ENCODE measurements at regions not wholly inside any gene's neighbourhood (a gene's known extent, or its start where the extent isn't known, plus 50 kb on each side); places are given as distances from the start of the nearest gene placed in this dataset.

GRCh38 chr10:52440612-52441285 lies 126.7 kb downstream of the DKK1 start:
- no peak for ATAC-seq
- no peak for DNase-seq

DNA sequence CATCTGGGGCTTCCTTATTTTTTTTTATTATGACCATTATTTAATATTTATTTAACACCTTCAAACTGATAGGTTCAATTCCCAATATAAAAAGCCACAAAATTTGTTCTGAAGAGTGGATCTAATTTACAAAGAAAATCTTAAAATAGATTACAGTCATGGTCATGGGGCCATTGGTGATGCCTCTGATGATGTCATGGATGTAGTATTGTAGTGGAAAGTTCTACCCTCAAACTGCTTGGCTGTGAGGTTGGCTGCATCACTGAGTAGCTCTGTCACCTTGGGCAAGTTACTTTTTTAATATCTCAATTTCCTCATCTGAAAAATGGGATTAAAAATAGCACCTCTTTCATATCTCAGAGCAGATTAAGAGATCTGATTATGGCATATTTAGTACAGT lies 128.5 kb downstream of the DKK1 start:
- DNase-seq: no peak
- no peak for ATAC-seq

DNA sequence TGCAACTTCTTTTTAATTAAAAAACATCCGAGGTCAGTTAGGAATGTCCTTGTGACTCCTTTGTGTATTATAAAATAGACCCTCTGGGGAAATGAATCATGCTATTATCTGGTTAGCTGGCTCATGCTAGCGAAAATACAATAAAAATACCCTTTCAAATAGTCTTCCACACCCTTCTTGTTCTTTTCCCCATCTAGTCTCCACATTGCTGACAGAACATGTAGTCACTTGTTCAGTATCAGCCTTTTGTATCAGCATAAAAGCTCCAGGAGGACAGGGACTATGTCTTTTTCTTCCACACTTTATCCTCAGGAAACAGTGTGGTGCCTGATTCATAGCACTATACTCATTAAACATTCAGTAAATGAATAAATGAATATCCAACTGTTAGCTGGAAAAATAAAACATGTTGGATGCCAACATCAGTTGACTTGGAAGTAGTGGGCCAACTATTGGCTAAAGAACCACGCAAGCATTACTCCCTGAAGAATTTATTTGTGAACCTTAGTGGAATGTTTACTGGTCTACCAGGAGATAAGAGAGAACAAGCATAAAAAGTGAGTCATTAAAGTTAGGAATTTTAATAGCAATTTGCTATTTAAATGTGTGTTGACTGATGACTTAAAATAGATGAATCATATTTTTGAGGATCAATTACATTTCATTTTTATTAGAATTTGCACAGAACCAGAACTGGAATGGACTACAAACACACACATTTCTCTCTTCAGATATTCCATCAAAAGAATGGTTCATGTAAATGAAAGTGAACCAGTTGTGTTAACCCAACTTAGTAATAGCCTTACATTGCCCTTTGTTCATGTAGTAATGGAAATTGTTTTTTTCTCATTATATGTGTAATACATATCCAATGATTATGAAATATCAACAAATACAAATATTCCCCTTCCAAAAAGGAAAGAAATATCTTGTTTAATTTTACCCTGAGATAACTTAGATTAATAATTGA lies 129.6 kb downstream of the DKK1 start:
- DNase-seq (no peak), ATAC-seq (no peak)

DNA sequence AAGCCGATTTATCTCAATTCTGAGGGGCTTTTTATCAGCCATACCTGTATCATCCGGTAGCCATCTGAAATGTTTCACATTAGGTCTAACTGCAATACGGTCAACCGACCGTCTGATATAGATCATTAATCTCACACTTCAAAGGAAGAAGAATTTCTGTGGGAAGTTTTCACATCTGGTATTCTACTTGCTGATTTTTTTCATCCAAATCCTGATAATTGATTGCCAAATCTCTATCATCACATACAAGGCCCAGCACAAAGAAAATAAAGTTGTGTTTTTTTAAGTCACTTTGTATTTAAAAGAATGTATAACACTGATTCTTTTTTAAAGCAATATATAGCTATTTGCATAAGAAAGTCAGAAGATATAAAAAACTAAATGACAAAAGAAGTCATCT lies 132.3 kb downstream of the DKK1 start:
- ATAC-seq (no peak), DNase-seq (no peak)

- DNase-seq (no peak), ATAC-seq (no peak)
Observed at GRCh38 chr10:52447931-52448353, 133.9 kb downstream of the DKK1 start.

GRCh38 chr10:52450762-52451291 lies 136.7 kb downstream of the DKK1 start:
- ATAC-seq: no peak
- no peak for DNase-seq

DNA sequence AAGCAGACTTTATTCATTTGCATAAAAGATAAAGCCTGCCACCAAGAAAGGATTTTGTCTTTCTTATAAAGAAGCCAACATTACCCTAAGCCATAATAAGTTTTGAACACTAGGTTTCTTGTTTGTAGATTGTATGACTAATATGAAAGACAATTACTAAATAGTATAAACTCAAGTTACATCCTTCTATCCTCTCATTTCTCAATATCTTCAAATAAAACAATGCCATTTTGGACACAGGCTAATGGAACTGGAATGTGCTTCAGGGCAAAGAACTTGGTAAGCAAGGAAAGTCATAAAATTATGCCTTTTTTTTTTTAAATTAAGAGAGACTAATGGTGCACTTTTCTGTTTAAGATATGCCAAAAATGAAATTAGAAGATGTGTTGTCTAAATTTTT lies 137.7 kb downstream of the DKK1 start:
- no peak for DNase-seq

GRCh38 chr10:52452600-52453493 lies 138.8 kb downstream of the DKK1 start:
- ATAC-seq: no peak
- no peak for DNase-seq

More for the DNA sequence above, 137.7 kb downstream of the DKK1 start:
- no peak for ATAC-seq

DNA sequence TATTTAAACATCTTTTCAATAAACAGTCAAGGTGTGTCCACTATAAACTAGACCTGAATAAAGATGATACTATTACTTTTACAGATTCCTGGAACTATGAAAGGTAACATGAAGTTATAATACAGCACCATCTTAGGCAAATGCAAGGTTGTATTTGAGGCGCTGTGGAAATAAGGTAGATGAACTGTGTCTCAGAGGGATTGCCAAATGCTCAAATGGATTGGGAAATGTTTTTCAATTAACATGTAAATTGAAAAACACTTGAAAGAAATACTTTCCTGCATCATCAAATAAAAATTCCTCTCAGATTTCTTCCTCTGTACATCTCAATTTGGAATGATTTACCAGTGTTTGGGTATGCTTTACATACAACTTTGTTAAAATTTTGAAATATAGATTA lies 139.4 kb downstream of the DKK1 start:
- no peak for DNase-seq
- no peak for ATAC-seq

DNA sequence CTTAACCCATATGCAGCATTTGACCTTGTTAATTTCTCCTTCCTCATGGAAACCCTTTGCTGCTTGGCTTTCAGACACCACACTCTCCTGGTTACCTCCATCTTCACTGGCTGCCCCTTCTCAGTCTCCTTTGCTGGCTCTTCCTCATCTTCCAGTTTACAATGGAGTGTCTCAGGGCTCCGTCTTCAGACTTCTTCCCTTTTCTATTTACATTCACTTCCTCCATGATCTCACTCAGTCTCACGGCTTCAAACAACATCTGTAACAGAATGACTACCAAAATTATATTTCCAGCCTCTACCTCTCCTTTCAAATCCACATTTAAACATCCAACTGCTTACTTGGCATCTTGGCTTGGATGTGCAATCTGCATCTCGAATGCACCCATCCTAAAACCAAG lies 140.4 kb downstream of the DKK1 start:
- ATAC-seq (no peak), DNase-seq (no peak)

DNA sequence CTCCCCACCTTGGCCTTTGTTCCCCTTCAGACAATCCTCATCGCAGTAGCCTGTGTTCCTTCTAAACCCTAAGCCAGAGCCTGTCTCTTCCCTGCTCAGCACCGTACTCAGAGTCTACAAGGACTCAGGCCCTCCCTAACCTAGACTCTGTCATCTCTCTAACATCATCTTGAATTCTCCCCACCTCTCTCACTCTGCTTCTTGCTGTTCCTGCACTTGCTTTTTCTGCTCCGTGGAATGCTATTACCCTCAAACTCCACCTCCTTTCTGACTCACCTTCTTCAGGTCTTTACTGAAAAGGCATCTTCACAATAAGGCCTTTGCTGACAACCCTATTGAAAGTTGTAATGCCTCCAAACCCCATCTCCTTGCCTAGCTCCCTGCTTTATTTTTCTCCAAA lies 141.0 kb downstream of the DKK1 start:
- DNase-seq: no peak

GRCh38 chr10:52459097-52459496 lies 145.0 kb downstream of the DKK1 start:
- ATAC-seq: no peak
- no peak for DNase-seq

More for the DNA sequence above, 141.0 kb downstream of the DKK1 start:
- no peak for ATAC-seq

GRCh38 chr10:52463826-52464225 lies 149.7 kb downstream of the DKK1 start:
- DNase-seq (no peak), ATAC-seq (no peak)

DNA sequence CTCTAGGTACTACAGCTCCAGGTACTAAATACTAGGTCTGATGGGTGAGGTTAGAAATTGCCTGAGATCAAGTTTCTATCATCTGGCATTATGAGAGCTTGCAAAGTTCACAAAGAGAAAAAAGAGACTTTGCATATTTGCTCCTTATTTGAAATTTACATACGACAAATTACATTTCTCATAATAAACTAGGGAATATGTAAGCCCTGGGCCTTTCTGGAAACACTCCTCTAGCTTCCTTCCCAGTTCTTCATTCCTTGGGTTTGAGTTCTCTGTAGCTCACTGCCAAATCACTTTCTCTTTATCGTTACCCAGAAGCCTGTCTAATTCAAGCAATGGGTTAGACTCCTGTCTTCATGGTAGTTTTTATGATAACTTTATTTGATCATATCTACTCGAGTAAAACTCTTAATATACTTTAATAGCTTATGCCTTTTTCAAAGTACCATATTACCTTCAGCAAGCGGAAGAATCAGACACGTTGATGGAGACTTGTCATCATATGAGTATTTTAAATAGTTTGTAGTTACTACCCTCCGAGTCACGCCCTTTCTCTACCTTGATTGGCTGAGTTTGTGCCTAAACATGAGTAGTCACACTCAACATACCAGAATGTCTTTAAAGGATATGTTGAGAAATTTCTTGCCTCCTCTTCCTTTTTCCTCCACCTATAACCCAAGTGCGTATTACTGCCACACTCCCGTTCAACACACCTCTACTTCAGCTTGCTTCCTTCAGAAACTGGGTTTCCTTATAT lies 150.5 kb downstream of the DKK1 start:
- no peak for ATAC-seq

GRCh38 chr10:52465202-52465601 lies 151.1 kb downstream of the DKK1 start:
- DNase-seq (no peak), ATAC-seq (no peak)

More for the DNA sequence above, 150.5 kb downstream of the DKK1 start:
- DNase-seq: no peak

DNA sequence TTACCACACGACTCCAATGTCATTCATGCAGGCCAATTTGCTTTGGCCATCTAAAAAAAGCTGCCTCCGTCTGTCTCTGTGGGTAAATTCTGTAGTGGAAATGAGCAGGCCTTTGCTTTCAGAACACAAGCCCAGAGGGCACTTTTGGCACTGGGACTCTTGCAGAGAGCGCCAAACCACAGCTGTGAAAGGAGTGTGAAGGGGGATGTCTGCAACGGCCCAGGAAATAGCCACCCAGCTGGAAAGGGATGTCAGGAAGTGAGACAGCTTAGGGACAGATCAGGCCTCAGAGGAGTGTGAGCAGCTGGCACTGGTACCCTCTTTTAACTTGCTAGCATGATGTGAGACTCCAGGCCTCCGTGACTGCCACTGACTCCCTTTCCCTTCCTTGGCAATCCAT lies 152.4 kb downstream of the DKK1 start:
- no peak for DNase-seq
- ATAC-seq: no peak

- no peak for ATAC-seq
- DNase-seq: no peak
Observed at GRCh38 chr10:52469970-52470705, 156.1 kb downstream of the DKK1 start.

- DNase-seq: no peak
- no peak for ATAC-seq
Observed at GRCh38 chr10:52472406-52473146, 158.5 kb downstream of the DKK1 start.

DNA sequence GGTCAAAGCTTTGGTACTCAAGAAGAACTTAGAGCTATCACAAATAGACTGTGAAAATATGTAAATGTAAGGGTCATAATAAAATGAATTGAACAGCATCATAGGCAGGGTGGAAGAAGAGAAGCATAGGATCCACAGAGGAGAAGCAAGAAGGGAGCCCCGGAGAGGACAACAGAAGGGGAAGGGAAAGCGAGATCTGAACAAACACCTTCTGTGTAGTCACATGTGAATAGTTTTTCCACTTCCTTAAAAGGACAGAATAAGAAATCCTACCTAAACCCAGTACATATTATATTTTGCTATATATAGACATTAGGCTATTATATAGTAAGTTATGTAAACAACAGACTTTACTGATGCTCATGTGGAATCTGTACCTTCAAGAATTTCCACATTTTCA lies 160.2 kb downstream of the DKK1 start:
- DNase-seq (no peak), ATAC-seq (no peak)

- DNase-seq: no peak
Observed at GRCh38 chr10:52477305-52477704, 163.2 kb downstream of the DKK1 start.

More at GRCh38 chr10:52477305-52477704, 163.2 kb downstream of the DKK1 start:
- ATAC-seq: no peak

Measured in stimulated activated naive CD8-positive, alpha-beta T cell treated with anti-CD3 and anti-CD28 coated beads, Interleukin-15, Interleukin-2, amounts not matched to agents 100 U/mL and 50 U/mL, for 24 hours (primary cell).